ENCODE measurements at regions not wholly inside any gene's neighbourhood (a gene's known extent, or its start where the extent isn't known, plus 50 kb on each side); places are given as distances from the start of the nearest gene placed in this dataset.

- DNase-seq (ENCODE audit: low read depth): no peak
Observed at GRCh38 chr1:57866998-57867397, 443.1 kb upstream of the DAB1 start.

- no peak for DNase-seq (ENCODE audit: low read depth)
Observed at GRCh38 chr1:57860931-57861565, 437.2 kb upstream of the DAB1 start.

- DNase-seq (ENCODE audit: low read depth): no peak
Observed at GRCh38 chr1:57860325-57860724, 436.5 kb upstream of the DAB1 start.

DNA sequence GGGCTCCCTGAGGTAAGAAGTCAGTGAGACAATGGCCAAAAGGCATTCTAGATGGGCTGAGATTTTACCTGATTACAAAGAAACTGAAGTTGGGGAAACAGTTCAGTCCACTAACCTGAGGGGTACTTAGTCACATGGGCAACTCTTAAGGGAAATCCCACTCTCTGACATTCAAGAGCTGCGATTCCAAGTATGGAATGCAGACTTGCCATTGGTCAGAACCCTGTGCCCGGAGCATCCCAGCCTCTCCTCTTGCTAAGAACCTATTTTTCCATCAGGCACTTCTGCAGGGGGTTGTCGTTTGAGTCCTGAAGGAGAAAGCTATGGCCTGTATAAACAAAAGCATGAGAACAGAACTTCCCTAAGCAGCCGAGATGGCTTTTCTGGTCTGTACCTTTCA lies 434.9 kb upstream of the DAB1 start:
- DNase-seq (ENCODE audit: low read depth): no peak

- no peak for DNase-seq (ENCODE audit: low read depth)
Observed at GRCh38 chr1:57857809-57858208, 433.9 kb upstream of the DAB1 start.

DNA sequence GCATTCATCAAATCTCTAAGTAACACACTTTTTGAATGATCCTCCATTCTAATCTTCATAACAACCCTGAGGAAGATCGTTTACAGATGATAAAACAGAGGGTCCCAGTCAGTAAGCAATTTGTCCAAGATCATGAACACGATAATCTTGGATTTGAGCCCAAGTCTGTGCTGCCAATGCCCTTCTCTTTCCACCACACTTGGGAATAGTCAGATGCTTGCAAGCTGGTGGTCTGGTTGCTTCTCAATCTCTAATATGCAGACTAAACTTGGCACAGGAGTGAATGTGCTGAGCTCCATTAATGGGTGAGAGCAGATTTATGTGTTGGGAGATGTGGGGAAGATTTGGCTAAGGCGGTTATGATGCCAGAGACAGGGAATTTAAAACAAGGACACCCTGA lies 430.6 kb upstream of the DAB1 start:
- no peak for DNase-seq (ENCODE audit: low read depth)

GRCh38 chr1:57850176-57850940 lies 426.5 kb upstream of the DAB1 start:
- DNase-seq (ENCODE audit: low read depth): no peak

DNA sequence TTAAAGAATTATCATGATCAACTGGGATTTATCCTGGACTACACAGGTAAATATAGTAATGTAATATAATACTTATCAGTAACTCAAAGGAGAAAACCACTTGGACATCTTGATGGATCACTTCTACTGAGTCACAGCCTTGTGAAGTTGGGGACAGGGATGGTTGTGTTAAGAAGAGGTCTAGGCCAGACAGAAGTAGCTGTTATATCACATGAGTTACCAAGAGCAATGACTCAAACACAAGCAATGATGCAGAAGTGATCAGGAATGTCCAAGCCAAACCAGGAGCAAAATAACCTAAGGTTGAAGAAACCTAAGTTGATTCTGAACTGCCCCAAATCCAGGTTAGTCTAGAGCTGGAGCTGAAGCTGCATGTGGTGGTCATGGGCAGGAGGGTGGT lies 424.5 kb upstream of the DAB1 start:
- no peak for DNase-seq (ENCODE audit: low read depth)

DNA sequence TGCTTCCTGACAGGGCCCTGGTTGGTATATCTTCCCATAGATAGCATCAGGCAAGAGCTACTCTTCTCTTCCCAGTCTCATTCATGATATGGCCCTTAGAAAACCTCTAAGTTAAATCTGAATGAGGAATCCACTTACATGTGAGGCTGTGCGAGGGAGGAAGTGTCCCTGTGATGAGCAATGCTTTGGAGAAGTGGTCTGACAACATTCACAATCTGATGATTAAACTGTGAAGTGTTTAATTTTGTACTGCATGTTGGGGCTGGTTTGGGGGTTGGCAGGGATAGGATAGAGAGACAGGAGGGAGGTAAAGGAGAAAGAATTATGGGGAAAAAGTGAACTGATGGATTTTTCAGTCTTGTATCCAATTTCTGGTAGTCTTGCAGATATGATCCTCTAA lies 421.2 kb upstream of the DAB1 start:
- no peak for DNase-seq (ENCODE audit: low read depth)

DNA sequence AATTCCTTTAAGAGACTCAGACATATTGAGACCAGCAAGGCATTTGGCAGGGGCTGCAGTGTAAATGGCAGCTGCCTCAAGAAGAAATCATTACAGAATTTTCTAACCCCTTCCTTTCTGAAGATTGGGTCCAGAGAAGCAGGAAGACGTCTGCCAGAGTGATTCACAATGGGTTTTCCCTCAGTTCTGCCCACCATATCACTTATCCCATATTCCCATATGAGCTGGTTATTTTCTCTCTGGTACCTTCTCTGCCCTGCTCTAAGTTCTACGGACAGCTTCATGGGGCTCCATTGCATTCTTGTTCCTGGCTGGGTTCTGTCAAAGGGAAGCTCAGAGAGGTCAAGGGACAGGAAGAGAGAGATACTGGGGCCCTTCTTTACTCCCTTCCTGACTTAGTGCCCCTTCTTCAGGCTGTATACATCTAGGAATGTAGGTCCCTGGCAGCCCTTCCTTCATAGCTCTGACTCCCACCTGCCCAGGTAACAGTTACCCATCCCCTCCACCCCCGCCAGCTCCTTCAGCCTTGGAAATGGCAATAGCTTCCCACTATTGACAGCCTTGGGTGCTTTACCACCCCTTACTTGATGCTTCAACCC lies 420.6 kb upstream of the DAB1 start:
- no peak for DNase-seq (ENCODE audit: low read depth)

DNA sequence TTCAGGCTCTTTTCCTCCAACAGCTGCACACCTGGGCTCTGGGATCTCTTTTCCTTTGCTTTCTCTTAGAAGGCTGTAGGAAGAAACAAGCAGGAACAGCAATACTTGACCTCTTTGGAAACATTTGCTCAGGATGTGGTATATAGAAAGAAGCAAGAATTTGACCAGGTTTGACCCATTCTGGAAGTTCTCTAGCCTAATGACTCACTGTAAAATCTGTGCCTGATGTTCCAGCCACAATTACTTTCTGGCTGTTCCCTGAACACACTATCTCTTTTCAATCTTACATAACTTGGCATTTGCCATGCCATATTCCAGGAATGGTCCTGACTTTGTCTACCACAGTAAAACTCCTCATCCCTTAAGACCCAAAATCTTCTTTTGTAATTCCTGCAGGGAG lies 419.9 kb upstream of the DAB1 start:
- peak; percentile 27 for DNase-seq (ENCODE audit: low read depth)

DNA sequence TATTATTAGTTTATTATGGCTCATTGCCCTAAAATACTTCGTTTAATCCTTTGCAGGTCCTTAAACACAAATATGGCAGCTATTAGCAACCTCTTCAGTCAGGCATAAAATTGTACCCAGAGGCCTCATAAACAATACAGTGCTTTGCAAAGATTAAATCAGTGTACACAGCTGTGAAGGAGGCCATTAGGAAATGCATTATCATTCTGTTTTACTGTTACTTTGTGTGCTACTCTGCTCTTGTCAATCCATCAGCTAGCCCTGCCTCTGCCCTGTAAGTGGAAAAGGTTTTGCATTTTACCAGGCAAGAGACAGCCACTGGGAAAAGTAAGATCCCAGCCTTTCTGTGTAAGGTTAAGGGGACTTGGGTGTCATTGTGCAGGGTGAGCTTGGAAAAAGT lies 415.7 kb upstream of the DAB1 start:
- no peak for DNase-seq (ENCODE audit: low read depth)

GRCh38 chr1:57839067-57839466 lies 415.2 kb upstream of the DAB1 start:
- no peak for DNase-seq (ENCODE audit: low read depth)

DNA sequence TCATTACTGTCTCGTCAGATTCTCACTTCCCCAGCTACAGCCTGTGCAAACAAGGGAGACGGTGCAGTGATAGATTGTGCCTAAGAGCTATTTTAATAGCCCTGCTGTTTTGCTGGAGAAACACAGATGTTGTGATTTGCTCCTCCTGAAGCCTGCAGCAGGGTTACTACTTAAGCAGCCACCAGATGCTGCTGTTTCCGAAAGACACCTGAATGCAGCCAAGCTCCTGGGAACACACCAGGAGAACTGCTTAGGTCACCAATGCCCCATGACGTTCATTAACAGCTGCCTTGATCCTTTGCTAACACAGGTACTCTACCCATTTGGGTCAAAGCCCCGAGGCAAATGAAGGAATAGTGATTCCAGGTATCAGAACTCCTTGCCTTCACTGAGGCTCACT lies 411.8 kb upstream of the DAB1 start:
- DNase-seq (ENCODE audit: low read depth): no peak

DNA sequence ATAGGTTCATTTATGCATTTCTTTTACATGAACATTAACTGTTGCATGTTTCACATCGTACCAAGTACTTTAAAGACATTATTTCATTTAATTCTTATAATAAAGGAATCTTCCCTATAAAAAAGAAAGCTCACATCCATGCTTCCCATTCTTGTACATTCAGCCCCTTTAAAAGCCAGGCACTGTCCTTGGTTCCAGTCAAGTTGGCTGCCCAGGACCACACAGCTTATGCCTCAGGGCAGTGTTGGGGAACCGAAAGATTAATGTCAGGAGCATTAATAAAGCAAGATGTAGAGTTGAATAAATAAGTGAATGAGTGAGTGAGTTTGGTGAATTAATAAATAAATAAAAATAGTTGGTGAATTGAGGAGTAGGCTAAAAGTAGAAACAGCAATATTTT lies 409.4 kb upstream of the DAB1 start:
- no peak for DNase-seq (ENCODE audit: low read depth)

DNA sequence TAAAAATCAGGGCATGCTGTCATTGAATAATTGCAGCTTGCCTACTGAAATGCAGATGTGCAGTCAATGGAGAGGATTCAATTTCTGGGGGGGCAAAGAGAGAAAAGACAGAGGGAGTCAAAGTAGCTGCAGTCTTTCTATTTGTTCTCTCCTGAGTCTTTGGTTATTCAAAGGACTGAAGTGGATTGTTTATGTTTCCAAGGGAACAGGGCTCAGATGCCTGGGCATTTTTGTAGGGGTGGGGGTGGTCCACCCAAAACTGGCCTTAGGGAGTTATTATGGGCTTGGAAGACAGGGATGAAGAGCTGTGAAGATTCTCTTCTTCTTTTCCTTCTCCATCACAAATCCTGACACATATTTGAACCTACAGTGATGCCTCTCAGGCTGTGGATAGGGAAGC lies 408.8 kb upstream of the DAB1 start:
- no peak for DNase-seq (ENCODE audit: low read depth)

DNA sequence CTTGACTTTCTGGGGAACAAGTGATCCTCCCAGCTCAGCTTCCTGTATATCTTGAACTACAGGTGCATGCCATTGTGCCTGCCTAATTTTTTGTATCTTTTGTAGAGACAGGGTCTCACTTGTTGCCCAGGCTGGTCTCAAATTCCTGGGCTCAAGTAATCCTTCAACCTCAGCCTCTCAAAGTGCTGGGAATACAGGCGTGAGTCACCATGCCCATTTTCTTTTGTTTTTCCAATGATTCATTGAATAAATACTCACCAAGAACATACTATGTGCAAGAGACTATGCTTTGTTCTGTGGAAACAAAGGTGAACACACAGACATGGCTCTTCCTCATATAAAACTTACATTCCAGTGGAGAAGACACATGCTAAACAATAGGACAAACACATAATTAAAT lies 407.8 kb upstream of the DAB1 start:
- DNase-seq (ENCODE audit: low read depth): no peak

DNA sequence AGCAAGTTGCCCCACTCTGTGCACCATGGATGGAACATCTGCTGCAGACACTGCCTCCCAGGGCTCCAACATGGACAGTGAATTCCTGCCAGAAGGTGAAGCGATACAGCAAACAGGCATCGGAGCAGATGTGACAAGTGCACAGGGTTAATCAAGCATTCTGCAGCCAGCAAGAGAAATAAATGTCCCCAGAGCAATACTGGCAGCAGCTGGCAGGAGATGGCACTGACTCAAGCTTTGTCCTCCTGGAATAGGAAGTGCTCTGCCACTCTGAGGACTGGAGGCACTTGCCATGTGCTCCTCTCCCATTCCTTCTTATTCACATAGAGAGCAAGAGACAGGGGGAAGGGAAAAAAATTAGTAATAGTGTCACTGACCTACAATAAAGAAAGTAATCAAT lies 402.7 kb upstream of the DAB1 start:
- DNase-seq (ENCODE audit: low read depth): no peak

DNA sequence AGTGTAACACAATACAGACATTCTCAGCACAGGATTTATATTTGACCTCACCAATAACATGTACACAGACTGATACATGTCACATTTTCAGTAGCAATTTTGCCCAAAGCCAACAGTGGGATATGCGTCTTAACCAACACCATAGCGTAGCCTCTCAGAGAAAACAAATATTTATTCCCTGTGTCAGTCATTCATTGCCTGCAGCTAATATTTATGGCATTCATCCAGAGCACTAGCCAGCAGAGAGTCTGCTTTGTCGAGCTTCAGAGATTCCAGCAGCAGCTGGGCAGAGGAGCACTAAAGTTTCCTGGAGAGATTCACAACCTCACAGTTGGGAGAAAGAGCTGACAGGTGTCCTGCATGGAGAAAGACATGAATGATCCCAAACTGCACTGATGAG lies 400.7 kb upstream of the DAB1 start:
- DNase-seq (ENCODE audit: low read depth): no peak

GRCh38 chr1:57820356-57821095 lies 396.7 kb upstream of the DAB1 start:
- no peak for DNase-seq (ENCODE audit: low read depth)

GRCh38 chr1:57819893-57820292 lies 396.0 kb upstream of the DAB1 start:
- DNase-seq (ENCODE audit: low read depth): no peak

DNA sequence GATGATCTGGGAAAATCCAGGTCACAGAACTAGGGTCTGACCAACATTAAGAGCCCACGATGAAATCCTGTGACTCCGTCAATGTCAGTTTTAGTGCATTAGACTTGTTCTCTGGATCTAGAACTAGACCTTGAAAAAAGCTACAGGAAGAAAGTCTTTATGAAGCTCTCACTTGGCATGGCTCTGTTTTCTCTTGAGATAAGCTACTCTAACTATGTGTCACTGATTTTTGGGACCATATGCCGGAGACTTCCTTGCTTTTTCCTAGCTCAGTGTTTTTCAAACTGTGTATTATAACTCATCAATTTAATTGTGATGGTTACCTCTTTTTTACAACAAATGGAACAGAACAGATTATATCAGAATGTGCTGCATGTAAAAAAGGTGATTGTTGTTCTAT lies 379.7 kb upstream of the DAB1 start:
- DNase-seq (ENCODE audit: low read depth): no peak

- DNase-seq (ENCODE audit: low read depth): no peak
Observed at GRCh38 chr1:57800376-57800775, 376.5 kb upstream of the DAB1 start.

Data from GM04504 (cell line).